Lower leg skin (tissue), 3 donors: ENCODE measurements at regions not wholly inside any gene's neighbourhood (a gene's known extent, or its start where the extent isn't known, plus 50 kb on each side); places are given as distances from the start of the nearest gene placed in this dataset.

Source experiments
- CTCF ChIP-seq, 3 donors: fragments of 450-650 bp; IDR thresholded peaks; one replicate each; pipeline ENCODE4 v1.5.1; 2016; ENCODE audit warnings: antibody characterized with exemption in 3 of 3, mild to moderate bottlenecking in 3 of 3, moderate library complexity in 2 of 3
- POLR2A ChIP-seq, 2 donors: fragments of 450-650 bp; IDR thresholded peaks; one replicate each; pipeline ENCODE4 v1.6.1; 2016 to 2017; ENCODE audit warnings: antibody characterized with exemption in 2 of 2, mild to moderate bottlenecking in 1 of 2, moderate library complexity in 1 of 2

- no peak for TF ChIP-seq POLR2A (IDR thresholded peaks at IDR 0.05)
- no peak for TF ChIP-seq CTCF (IDR thresholded peaks at IDR 0.05)
These were observed 564.7 kb downstream of the BMP2 start for GRCh38 chr20:7332169-7332568.
